ENCODE measurements at regions not wholly inside any gene's neighbourhood (a gene's known extent, or its start where the extent isn't known, plus 50 kb on each side); places are given as distances from the start of the nearest gene placed in this dataset.
A peak's percentile ranks its signal among the peaks of the same experiment; 100 is the strongest.

- DNase-seq: no peak
Observed at GRCh38 chr12:77344651-77345050, 279.3 kb upstream of the E2F7 start.

DNA sequence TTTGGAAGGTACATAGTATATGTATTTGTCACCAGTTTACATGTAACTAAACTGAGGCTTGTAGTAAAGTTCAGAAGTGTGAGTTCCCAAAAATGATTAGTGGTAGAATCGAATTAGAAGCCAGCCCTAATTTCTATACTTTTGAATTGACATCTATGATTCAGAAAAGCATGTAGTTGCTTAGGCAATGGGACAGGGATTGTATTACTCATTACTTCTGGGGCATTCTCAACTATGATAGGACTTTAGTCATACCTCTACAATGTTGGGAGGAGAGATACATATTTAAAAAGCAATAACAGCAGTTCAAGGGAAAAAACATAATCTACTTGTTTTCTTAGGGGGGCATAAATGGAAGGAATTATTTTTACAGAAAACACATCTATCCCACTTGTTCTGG lies 277.9 kb upstream of the E2F7 start:
- DNase-seq: no peak

- DNase-seq: no peak
Observed at GRCh38 chr12:77342253-77342652, 276.9 kb upstream of the E2F7 start.

DNA sequence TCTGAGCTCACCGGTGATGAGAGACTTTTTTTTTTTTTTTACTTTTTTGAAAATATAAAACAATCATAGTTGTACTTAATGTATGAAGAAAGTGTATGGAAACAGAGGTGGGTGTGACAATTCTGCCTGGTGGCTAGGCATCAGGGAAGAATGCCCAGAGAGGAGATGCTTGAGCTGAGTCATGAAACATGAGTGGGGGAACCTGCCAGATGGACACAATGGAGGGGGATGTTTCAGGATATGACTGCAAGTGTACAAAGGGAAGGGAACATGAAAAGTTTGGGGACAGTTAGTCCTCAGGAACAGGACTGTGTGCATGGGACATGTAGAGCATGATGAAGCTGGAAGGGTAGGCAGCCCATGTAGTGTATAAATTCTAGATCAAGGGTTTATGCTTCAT lies 274.2 kb upstream of the E2F7 start:
- no peak for DNase-seq

DNA sequence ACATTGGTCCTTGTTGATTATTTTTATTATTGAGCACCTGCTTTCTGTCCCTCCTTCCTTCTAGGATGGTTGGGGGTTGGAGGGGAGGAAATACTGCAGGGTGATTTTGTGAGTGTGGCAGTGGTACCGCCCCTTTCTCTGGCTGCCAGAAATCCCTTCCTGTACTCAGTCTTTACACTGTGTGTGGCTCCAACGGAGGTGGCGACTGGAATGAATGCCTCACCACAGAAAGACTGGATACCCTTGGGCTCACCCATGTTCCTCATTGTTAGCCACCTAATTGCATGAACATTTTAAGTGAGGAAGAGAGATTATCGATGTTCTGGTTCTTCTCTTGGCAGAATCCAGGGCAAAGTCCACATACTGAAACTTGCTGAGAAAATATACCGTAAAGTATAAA lies 272.0 kb upstream of the E2F7 start:
- no peak for DNase-seq

DNA sequence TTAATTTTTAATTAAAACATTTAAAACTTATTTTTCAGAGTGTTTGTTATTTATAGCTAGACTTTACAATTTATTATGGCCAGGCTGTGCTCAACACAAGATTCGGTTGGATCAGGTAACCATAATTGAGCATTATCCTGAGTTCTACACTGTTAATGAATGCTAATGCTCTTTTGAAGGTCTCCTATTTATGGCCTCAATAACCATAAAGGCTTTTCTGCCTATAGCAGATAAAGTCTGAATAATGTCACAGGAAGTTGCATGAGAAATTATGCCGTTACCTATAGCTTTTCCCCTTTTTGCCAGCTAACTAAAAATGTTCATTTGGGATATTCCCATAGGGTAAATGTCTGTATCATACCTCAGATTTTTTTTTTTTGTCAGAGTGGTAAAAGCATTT lies 269.4 kb upstream of the E2F7 start:
- no peak for DNase-seq

DNA sequence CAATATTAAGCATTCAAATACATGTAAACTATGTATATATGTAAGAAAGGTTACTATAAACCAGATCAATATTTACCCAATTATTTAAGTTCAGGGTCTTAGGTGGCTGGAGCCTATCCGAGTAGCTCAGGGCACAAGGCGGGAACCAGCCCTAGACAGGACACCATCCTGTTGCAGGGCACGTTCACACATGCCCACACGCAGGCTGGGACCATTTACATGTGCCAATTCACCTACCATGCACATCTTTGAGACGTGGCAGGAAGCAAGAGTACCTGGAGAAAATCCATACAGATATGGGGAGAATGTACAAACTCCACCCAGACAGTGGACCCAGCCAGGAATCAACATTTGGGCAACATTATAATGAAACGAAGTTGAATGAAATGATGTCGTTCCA lies 263.0 kb upstream of the E2F7 start:
- DNase-seq: no peak

DNA sequence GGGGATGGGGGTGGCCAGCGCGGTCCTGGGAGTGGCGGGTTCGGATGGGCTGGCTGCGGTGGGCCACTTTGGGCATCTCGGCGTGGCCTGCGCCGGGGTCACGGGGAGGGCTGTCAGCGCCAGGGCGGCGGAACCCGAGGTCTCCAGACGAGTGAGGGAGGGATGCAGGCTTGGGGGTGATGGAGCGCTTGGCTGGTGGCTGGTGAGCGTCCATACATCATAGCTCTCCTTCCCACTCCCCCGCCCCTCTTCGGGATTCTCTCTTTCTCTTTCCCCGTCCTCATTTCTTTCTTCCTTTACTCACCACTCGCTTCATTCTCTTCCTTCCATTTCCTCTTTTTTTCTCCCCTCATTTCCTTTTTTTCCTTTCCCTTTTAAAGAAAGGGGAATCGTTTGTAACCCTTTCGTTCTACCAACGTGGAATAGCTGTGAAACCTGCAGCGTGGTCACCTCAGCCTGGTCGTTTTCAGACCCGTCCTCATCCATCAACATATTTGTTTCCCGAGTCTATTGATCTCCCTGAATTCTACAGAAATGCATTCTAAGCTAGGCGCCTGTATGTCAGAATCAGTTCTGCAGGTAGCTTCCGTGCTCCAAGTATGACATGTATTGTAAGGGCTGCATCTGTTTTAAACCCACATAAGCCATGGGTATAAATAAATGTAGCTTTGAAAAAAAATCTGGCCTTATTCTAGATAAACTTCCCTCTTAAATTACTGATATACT lies 260.3 kb upstream of the E2F7 start:
- no peak for DNase-seq

- peak; percentile 78 for DNase-seq
Observed at GRCh38 chr12:77324763-77325468, 259.5 kb upstream of the E2F7 start.

DNA sequence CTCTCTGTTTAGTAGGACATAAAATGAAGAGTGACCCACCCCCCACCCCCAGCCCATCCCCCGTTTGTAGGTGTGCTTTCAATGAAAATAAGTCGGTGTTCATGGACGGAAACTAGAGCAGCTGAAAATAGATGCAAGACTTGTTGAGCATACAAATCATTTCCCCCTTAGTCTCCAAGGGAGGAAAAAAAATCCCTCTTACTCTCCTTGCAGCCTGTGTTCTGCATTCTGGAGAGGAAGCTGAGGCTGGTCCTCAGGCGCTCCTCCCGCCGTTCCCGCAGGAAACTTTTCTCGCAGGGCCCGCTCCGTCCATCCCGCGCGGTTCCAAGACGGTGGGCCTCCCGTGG lies 259.0 kb upstream of the E2F7 start:
- DNase-seq: no peak

GRCh38 chr12:77323788-77324415 lies 258.5 kb upstream of the E2F7 start:
- DNase-seq: no peak

DNA sequence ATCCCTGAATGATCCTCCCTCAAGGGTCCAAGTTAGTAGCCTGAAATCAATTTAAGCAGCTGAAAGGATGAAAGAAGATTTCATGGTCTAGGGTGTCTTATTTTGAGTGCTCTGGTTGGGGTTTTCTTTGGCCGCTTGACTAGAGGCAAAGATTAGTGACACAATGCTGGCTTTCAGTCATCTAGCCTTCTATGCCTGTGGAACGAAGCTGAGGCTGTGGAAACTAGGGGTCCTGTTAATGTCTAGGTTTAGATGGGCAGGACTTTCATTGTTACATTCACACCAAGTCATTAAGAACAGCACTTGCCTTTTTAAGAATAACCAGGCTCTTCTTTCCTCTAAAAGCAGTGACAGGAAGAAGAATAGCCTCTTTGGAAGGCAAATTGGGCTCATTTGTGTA lies 253.8 kb upstream of the E2F7 start:
- DNase-seq: no peak

DNA sequence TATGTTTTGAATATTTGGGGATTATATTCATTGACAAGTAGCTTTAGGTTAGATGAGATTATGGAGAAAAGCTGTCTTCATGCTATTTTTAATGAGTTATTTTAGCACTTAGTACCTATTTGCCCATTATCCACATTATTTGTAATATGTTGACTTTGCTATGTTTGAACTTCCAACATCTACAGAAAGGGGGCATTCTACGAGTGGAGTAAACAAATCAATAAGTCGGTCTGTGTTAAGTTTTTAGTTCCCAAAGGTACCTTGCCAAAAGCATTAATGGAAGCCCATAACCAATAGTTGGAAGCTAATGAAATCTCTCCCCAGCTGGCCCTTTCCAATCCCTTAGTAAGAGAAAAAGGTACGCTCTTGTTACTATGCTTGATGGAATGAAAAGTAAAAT lies 250.0 kb upstream of the E2F7 start:
- DNase-seq: no peak

- no peak for DNase-seq
Observed at GRCh38 chr12:77314378-77315052, 249.1 kb upstream of the E2F7 start.

DNA sequence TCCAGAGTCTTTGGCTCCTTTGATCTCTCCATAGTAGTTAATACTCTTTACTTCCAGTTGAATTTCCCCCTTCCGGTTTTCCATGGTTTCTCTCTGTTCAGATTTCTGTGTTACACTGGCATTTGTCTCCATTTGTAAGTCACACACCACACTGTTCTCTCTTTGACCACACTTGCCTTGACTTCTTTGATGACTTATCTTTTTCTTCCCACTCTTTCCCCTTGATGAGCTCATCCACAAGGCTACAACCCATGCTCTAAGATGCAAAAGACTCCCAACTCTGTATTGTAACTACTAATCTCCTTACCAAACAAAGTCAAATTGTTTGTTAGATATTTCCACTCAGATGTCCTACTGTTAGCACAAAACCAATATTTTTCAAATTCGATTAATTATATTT lies 242.7 kb upstream of the E2F7 start:
- no peak for DNase-seq

DNA sequence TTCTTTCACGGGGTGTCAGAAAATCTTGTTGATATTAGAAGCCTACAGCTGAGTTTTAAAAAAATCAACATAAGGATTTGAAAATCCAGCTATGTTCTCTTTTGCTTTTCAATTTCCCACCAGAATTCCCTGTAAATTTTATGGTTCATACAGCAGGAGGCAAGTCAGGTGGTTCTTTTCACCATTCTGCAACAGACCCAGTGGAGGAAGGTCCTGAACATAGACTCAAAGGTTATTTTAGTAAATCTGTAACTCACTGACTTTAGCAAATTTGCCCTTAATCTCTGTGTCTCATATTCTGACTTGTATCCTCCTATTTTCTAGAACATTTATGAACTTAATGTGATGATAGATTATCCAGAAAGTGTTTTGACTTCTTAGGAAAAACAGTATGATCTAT lies 235.4 kb upstream of the E2F7 start:
- DNase-seq: no peak

GRCh38 chr12:77299910-77300669 lies 234.7 kb upstream of the E2F7 start:
- DNase-seq: no peak

- DNase-seq: no peak
Observed at GRCh38 chr12:77299001-77299400, 233.6 kb upstream of the E2F7 start.

GRCh38 chr12:77294016-77294415 lies 228.6 kb upstream of the E2F7 start:
- no peak for DNase-seq

DNA sequence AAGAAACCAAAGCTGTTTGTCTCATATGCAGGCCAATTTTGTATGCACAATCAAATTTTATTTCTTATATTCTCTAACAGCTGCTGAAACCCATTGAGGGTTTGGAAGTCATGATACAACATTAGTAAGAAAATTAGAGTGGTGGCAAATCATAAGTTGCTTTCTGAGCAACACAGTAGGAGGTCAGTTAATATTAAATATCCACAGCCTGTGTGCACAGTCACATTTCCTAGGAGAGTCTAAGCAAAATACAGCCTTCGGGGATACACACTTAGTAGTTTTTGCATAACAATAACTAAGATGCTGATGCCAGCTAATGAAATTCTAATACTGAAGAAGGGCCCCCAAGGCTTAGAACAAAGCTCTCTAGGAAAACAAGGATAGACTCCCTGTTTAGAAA lies 209.6 kb upstream of the E2F7 start:
- DNase-seq: no peak

DNA sequence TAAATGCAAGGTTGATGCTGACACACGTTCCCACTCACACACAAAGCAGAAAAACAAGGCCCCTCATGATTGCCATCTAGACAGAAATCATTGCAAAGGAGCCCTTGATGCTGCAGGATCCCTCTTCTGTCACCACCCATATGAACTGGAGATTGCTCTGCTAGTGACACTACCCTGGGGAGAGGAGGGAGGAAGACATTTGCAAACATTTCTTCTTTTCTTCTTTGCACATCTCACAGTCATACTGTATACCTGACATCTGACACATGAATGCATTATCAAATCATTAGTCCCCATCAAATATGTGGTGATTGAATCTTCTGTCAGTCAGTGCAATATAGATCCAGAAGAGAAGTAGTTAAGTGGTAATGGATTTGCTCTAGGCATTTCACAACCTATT lies 208.5 kb upstream of the E2F7 start:
- DNase-seq: no peak

DNA sequence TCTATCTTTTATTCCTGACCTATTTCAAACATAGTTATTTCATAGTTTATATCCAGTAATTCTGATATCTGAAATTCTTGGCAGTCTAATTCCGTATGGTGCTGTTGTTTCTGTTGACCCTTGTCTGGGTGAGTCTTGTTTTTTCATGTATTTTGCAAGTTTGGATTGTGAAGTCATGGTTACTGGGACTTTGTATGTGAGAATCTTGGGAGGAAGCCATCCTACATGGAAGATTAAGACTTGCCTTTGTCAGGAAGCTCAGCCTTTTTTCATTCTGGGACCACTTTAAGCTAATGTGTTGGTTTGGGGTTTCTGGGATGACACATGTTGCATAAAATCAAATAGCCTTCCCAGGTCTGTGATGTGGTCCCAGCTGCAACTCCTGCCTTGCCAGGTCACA lies 191.6 kb upstream of the E2F7 start:
- no peak for DNase-seq

DNA sequence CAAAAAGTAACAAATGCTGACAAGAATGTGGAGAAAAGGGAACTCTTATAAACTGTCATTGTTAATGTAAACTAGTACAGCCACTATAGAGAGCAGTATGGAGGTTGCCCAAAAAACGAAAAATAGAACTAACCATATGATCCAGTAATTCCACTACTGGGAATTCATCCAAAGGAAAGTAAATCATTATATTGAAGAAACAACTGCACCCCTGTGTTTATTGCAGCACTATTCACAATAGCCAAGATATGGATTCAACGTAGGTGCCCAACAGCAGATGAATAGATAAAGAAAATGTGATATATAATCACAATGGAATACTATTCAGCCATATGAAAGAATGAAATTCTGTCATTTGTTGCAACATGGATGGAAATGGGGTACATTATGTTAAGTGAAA lies 188.0 kb upstream of the E2F7 start:
- DNase-seq: no peak

All from RPMI8226 (cell line).